HepG2 (cell line): ENCODE measurements at regions not wholly inside any gene's neighbourhood (a gene's known extent, or its start where the extent isn't known, plus 50 kb on each side); places are given as distances from the start of the nearest gene placed in this dataset.

Experiments used
- BCL3 ChIP-seq: sonication (generic); formaldehyde crosslinking; IDR thresholded peaks from 2 replicates; pipeline ENCODE4 v1.5.1; 2020; ENCODE audit warnings: mild to moderate bottlenecking, missing genetic modification reagents, moderate library complexity
- CTCF ChIP-seq: sonication (generic); formaldehyde crosslinking; IDR thresholded peaks from 2 replicates; pipeline ENCODE4 v1.5.0; 2020; ENCODE audit warnings: mild to moderate bottlenecking, missing genetic modification reagents, moderate library complexity
- MAX ChIP-seq: IDR thresholded peaks from 2 replicates; pipeline ENCODE4 v1.6.1; 2012; ENCODE audit warnings: inconsistent platforms
- MXD3 ChIP-seq: IDR thresholded peaks from 2 replicates; pipeline ENCODE4 v1.6.1; 2016; ENCODE audit warnings: mild to moderate bottlenecking, missing biosample characterization, missing genetic modification reagents
- POLR2A ChIP-seq, 2 experiments: IDR thresholded peaks; 2 replicates each; pipeline ENCODE4 v1.6.1; 2011; ENCODE audit warnings: low read depth in 2 of 2, low read length in 2 of 2, mild to moderate bottlenecking in 1 of 2, moderate library complexity in 1 of 2; ENCODE audit not compliant: insufficient read depth in 1 of 2
- SP4 ChIP-seq: sonication (generic); formaldehyde crosslinking; IDR thresholded peaks from 2 replicates; pipeline ENCODE4 v1.8.1; 2023; ENCODE audit warnings: mild to moderate bottlenecking, missing genetic modification reagents
- TCF7L2 ChIP-seq: IDR thresholded peaks from 2 replicates; pipeline ENCODE4 v1.6.1; 2011; ENCODE audit warnings: mild to moderate bottlenecking, low read depth, low read length, moderate library complexity
- ZNF20 ChIP-seq: sonication (generic); formaldehyde crosslinking; IDR thresholded peaks from 2 replicates; pipeline ENCODE4 v1.4.0; 2020; ENCODE audit warnings: mild to moderate bottlenecking, moderate library complexity, missing genetic modification reagents
- ZNF891 ChIP-seq: sonication (generic); formaldehyde crosslinking; IDR thresholded peaks from 2 replicates; pipeline ENCODE4 v1.5.0; 2020; ENCODE audit warnings: mild to moderate bottlenecking, missing genetic modification reagents
- TF ChIP-seq, protein P1 (sequence below): sonication (generic); formaldehyde crosslinking; conservative IDR thresholded peaks from 2 replicates; pipeline ENCODE4 v1.4.0; 2020; ENCODE audit warnings: missing genetic modification reagents
- TF ChIP-seq, protein P2 (sequence below): sonication (generic); formaldehyde crosslinking; IDR thresholded peaks from 2 replicates; pipeline ENCODE4 v1.9.0; 2021; ENCODE audit warnings: missing genetic modification reagents, mild to moderate bottlenecking, borderline replicate concordance

GRCh38 chr5:159416438-159416837, 86.2 kb upstream of the IL12B start:
- TF ChIP-seq, protein P1, sequence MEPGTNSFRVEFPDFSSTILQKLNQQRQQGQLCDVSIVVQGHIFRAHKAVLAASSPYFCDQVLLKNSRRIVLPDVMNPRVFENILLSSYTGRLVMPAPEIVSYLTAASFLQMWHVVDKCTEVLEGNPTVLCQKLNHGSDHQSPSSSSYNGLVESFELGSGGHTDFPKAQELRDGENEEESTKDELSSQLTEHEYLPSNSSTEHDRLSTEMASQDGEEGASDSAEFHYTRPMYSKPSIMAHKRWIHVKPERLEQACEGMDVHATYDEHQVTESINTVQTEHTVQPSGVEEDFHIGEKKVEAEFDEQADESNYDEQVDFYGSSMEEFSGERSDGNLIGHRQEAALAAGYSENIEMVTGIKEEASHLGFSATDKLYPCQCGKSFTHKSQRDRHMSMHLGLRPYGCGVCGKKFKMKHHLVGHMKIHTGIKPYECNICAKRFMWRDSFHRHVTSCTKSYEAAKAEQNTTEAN (CRISPR knock-in tag): no peak
- TF ChIP-seq CTCF (CRISPR knock-in tag) (no peak), BCL3 (CRISPR knock-in tag) (no peak), MXD3 (CRISPR knock-in tag) (no peak), POLR2A (IDR thresholded peaks at IDR 0.05; ENCODE audit: insufficient read depth in 1 of 2, low read depth in 2 of 2, low read length in 2 of 2) (no peak), MAX (no peak), ZNF891 (no peak), ZNF20 (CRISPR knock-in tag) (no peak), SP4 (CRISPR knock-in tag) (no peak), TCF7L2 (no peak)
- TF ChIP-seq, protein P2, sequence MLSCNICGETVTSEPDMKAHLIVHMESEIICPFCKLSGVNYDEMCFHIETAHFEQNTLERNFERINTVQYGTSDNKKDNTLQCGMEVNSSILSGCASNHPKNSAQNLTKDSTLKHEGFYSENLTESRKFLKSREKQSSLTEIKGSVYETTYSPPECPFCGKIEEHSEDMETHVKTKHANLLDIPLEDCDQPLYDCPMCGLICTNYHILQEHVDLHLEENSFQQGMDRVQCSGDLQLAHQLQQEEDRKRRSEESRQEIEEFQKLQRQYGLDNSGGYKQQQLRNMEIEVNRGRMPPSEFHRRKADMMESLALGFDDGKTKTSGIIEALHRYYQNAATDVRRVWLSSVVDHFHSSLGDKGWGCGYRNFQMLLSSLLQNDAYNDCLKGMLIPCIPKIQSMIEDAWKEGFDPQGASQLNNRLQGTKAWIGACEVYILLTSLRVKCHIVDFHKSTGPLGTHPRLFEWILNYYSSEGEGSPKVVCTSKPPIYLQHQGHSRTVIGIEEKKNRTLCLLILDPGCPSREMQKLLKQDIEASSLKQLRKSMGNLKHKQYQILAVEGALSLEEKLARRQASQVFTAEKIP (CRISPR knock-in tag): no peak
